SK-N-SH treated with all-trans-retinoic acid at 6 μM for 48 hours (cell line): ENCODE measurements at regions not wholly inside any gene's neighbourhood (a gene's known extent, or its start where the extent isn't known, plus 50 kb on each side); places are given as distances from the start of the nearest gene placed in this dataset.

Experiments
- ATAC-seq: fragments of 200-7000 bp; cut with Tn5 transposase; 3 replicates; pipeline ENCODE4 v1.9.1; 2020; ENCODE audit warnings: mild to moderate bottlenecking, moderate library complexity
- ARNTL ChIP-seq: fragments of 450-650 bp; formaldehyde crosslinking; IDR thresholded peaks from 2 replicates; pipeline ENCODE4 v1.5.0; 2020; ENCODE audit warnings: low read depth, mild to moderate bottlenecking, moderate library complexity, borderline replicate concordance
- BACH2 ChIP-seq: fragments of 250-450 bp; sonication (Bioruptor Pico); IDR thresholded peaks from 2 replicates; pipeline ENCODE4 v1.9.0; 2021; ENCODE audit warnings: mild to moderate bottlenecking, borderline replicate concordance
- CSDC2 ChIP-seq: fragments of 250-450 bp; sonication (Bioruptor Pico); IDR thresholded peaks from 2 replicates; pipeline ENCODE4 v1.5.0; 2020; ENCODE audit warnings: mild to moderate bottlenecking, moderate library complexity
- ESRRG ChIP-seq: fragments of 250-450 bp; sonication (Bioruptor Pico); IDR thresholded peaks from 2 replicates; pipeline ENCODE4 v1.6.1; 2021; ENCODE audit warnings: mild to moderate bottlenecking
- ISL1 ChIP-seq: fragments of 250-450 bp; sonication (Bioruptor Pico); IDR thresholded peaks from 2 replicates; pipeline ENCODE4 v2.1.2; 2022; ENCODE audit warnings: mild to moderate bottlenecking, moderate library complexity
- OSR1 ChIP-seq: fragments of 250-450 bp; sonication (Bioruptor Pico); IDR thresholded peaks from 2 replicates; pipeline ENCODE4 v1.8.0; 2022; ENCODE audit warnings: moderate library complexity, mild to moderate bottlenecking, inconsistent platforms
- SNAI2 ChIP-seq: fragments of 250-450 bp; sonication (Bioruptor Pico); IDR thresholded peaks from 2 replicates; pipeline ENCODE4 v1.5.0; 2020; ENCODE audit warnings: mild to moderate bottlenecking, moderate library complexity
- TCF4 ChIP-seq: fragments of 250-450 bp; sonication (Bioruptor Pico); IDR thresholded peaks from 2 replicates; pipeline ENCODE4 v1.8.0; 2021; ENCODE audit warnings: mild to moderate bottlenecking, moderate library complexity, borderline replicate concordance
- TOX ChIP-seq: fragments of 250-450 bp; sonication (Bioruptor Pico); IDR thresholded peaks from 2 replicates; pipeline ENCODE4 v1.8.0; 2021; ENCODE audit warnings: mild to moderate bottlenecking, moderate library complexity, borderline replicate concordance
- ZFP30 ChIP-seq: fragments of 450-650 bp; formaldehyde crosslinking; IDR thresholded peaks from 2 replicates; pipeline ENCODE4 v1.5.0; 2022; ENCODE audit warnings: mild to moderate bottlenecking, moderate library complexity
- ZNF565 ChIP-seq: fragments of 450-650 bp; formaldehyde crosslinking; conservative IDR thresholded peaks from 2 replicates; pipeline ENCODE4 v1.5.0; 2020; ENCODE audit warnings: low read depth, mild to moderate bottlenecking, moderate library complexity
- ZNF70 ChIP-seq: fragments of 450-650 bp; formaldehyde crosslinking; IDR thresholded peaks from 2 replicates; pipeline ENCODE4 v1.5.0; 2020; ENCODE audit warnings: mild to moderate bottlenecking, moderate library complexity
- TF ChIP-seq, protein P1 (sequence below): fragments of 250-450 bp; sonication (Bioruptor Pico); IDR thresholded peaks from 2 replicates; pipeline ENCODE4 v1.5.1; 2020; ENCODE audit warnings: low read depth, mild to moderate bottlenecking, moderate library complexity
- TF ChIP-seq, protein P2 (sequence below): fragments of 250-450 bp; sonication (Bioruptor Pico); IDR thresholded peaks from 2 replicates; pipeline ENCODE4 v1.8.0; 2021; ENCODE audit warnings: low read depth, mild to moderate bottlenecking, moderate library complexity, borderline replicate concordance
- TF ChIP-seq, protein P3 (sequence below): fragments of 250-450 bp; sonication (Bioruptor Pico); IDR thresholded peaks from 2 replicates; pipeline ENCODE4 v1.5.1; 2021; ENCODE audit warnings: mild to moderate bottlenecking, moderate library complexity
- TF ChIP-seq, protein P4 (sequence below): fragments of 250-450 bp; sonication (Bioruptor Pico); IDR thresholded peaks from 2 replicates; pipeline ENCODE4 v1.5.0; 2020; ENCODE audit warnings: mild to moderate bottlenecking, moderate library complexity
- TF ChIP-seq, protein P5 (sequence below): fragments of 250-450 bp; sonication (Bioruptor Pico); IDR thresholded peaks from 2 replicates; pipeline ENCODE4 v1.8.0; 2020; ENCODE audit warnings: mild to moderate bottlenecking, moderate library complexity, borderline replicate concordance

DNA sequence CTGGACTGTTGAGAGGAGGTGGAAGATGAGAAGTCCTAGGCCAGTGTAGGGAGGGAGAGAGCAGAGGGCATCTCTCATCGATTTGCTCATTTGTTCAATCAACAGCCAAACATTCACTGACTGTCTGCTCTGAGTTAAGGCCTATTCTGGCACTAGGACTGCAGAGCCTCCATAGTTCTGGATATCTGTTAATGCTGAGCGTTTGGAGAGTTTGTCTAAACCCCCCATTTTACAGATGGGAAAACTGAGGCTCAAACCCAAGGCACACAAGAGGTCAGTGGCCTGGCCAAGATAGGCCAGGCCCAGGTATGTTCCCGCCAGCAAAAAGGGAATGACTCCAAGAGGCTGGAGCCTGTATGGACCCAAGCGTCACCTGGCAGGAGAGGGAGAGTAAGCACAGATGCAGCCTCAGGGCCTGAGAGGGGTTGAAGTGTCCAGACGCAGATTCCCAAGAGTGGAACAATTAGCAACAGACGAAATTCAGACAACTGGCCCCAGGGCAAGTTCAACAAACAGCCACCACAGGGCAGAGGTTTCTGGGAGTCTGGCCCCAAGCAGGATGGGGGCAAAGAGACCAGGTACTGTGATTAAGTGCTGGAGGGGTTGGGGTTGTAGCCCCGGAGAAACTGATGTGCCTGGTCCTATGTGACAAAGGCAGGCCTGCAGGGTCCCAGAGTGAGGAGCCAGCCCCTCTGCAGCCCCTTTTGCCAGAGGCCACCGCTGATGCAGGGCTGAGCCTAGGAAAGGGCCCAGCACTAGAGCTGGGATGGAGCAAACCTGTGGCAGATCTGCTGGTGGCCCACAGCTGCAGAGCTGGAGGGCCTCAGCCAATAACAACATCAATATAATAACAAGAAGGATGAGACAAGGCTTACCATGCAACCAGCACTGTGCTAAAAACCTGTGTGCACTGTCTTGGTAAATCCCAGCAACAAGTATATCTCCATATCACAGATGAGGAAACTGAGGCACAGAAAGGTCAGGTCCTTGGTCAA, 245.1 kb upstream of the TLE3 start:
- TF ChIP-seq, protein P1, sequence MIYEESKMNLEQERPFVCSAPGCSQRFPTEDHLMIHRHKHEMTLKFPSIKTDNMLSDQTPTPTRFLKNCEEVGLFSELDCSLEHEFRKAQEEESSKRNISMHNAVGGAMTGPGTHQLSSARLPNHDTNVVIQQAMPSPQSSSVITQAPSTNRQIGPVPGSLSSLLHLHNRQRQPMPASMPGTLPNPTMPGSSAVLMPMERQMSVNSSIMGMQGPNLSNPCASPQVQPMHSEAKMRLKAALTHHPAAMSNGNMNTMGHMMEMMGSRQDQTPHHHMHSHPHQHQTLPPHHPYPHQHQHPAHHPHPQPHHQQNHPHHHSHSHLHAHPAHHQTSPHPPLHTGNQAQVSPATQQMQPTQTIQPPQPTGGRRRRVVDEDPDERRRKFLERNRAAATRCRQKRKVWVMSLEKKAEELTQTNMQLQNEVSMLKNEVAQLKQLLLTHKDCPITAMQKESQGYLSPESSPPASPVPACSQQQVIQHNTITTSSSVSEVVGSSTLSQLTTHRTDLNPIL, result no peak
- TF ChIP-seq TCF4 (CRISPR knock-in tag), result peak; percentile 17; the same call in 1 of the 2 replicates
- no peak for ATAC-seq

DNA sequence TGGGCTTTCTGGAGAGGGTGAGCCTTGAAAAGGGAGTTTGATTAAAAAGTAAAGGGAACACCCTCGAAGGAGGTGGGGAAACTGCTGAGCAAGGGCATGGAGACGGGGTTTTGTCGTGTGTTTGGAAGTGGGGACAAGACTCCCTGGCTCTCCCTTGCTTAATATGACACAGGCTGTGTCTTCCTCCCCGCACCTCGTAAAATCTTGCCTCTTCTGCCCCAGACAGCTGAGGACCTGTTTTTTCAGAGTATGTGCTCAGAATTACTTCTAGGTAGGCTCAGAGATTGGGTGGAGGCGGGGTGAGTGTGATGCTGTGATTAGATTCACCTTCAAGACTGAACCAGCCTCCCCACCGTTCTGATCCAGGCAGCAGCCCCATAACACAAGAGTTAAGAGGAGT, 244.4 kb upstream of the TLE3 start:
- ATAC-seq, result no peak
- TF ChIP-seq, protein P2, sequence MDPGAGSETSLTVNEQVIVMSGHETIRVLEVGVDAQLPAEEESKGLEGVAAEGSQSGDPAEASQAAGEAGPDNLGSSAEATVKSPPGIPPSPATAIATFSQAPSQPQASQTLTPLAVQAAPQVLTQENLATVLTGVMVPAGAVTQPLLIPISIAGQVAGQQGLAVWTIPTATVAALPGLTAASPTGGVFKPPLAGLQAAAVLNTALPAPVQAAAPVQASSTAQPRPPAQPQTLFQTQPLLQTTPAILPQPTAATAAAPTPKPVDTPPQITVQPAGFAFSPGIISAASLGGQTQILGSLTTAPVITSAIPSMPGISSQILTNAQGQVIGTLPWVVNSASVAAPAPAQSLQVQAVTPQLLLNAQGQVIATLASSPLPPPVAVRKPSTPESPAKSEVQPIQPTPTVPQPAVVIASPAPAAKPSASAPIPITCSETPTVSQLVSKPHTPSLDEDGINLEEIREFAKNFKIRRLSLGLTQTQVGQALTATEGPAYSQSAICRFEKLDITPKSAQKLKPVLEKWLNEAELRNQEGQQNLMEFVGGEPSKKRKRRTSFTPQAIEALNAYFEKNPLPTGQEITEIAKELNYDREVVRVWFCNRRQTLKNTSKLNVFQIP (CRISPR knock-in tag), result no peak
- no peak for TF ChIP-seq ZFP30 (CRISPR knock-in tag)
- no peak for TF ChIP-seq OSR1 (CRISPR knock-in tag)
- TF ChIP-seq, protein P3, sequence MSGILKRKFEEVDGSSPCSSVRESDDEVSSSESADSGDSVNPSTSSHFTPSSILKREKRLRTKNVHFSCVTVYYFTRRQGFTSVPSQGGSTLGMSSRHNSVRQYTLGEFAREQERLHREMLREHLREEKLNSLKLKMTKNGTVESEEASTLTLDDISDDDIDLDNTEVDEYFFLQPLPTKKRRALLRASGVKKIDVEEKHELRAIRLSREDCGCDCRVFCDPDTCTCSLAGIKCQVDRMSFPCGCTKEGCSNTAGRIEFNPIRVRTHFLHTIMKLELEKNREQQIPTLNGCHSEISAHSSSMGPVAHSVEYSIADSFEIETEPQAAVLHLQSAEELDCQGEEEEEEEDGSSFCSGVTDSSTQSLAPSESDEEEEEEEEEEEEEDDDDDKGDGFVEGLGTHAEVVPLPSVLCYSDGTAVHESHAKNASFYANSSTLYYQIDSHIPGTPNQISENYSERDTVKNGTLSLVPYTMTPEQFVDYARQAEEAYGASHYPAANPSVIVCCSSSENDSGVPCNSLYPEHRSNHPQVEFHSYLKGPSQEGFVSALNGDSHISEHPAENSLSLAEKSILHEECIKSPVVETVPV, result no peak
- TF ChIP-seq, protein P4, sequence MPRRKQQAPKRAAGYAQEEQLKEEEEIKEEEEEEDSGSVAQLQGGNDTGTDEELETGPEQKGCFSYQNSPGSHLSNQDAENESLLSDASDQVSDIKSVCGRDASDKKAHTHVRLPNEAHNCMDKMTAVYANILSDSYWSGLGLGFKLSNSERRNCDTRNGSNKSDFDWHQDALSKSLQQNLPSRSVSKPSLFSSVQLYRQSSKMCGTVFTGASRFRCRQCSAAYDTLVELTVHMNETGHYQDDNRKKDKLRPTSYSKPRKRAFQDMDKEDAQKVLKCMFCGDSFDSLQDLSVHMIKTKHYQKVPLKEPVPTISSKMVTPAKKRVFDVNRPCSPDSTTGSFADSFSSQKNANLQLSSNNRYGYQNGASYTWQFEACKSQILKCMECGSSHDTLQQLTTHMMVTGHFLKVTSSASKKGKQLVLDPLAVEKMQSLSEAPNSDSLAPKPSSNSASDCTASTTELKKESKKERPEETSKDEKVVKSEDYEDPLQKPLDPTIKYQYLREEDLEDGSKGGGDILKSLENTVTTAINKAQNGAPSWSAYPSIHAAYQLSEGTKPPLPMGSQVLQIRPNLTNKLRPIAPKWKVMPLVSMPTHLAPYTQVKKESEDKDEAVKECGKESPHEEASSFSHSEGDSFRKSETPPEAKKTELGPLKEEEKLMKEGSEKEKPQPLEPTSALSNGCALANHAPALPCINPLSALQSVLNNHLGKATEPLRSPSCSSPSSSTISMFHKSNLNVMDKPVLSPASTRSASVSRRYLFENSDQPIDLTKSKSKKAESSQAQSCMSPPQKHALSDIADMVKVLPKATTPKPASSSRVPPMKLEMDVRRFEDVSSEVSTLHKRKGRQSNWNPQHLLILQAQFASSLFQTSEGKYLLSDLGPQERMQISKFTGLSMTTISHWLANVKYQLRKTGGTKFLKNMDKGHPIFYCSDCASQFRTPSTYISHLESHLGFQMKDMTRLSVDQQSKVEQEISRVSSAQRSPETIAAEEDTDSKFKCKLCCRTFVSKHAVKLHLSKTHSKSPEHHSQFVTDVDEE (CRISPR knock-in tag), result no peak
- no peak for TF ChIP-seq TCF4 (CRISPR knock-in tag)
- TF ChIP-seq SNAI2, result no peak
- TF ChIP-seq ESRRG (CRISPR knock-in tag), result no peak
- TF ChIP-seq ZNF70 (CRISPR knock-in tag), result no peak
- TF ChIP-seq BACH2 (CRISPR knock-in tag), result no peak
- no peak for TF ChIP-seq ZNF565 (CRISPR knock-in tag)
- TF ChIP-seq CSDC2 (CRISPR knock-in tag), result no peak
- TF ChIP-seq ARNTL (CRISPR knock-in tag), result no peak
- no peak for TF ChIP-seq ISL1 (CRISPR knock-in tag)
- no peak for TF ChIP-seq TOX (CRISPR knock-in tag)
- TF ChIP-seq, protein P5, sequence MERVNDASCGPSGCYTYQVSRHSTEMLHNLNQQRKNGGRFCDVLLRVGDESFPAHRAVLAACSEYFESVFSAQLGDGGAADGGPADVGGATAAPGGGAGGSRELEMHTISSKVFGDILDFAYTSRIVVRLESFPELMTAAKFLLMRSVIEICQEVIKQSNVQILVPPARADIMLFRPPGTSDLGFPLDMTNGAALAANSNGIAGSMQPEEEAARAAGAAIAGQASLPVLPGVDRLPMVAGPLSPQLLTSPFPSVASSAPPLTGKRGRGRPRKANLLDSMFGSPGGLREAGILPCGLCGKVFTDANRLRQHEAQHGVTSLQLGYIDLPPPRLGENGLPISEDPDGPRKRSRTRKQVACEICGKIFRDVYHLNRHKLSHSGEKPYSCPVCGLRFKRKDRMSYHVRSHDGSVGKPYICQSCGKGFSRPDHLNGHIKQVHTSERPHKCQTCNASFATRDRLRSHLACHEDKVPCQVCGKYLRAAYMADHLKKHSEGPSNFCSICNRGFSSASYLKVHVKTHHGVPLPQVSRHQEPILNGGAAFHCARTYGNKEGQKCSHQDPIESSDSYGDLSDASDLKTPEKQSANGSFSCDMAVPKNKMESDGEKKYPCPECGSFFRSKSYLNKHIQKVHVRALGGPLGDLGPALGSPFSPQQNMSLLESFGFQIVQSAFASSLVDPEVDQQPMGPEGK, result no peak
- TF ChIP-seq, all 23 proteins: peak for 0

DNA sequence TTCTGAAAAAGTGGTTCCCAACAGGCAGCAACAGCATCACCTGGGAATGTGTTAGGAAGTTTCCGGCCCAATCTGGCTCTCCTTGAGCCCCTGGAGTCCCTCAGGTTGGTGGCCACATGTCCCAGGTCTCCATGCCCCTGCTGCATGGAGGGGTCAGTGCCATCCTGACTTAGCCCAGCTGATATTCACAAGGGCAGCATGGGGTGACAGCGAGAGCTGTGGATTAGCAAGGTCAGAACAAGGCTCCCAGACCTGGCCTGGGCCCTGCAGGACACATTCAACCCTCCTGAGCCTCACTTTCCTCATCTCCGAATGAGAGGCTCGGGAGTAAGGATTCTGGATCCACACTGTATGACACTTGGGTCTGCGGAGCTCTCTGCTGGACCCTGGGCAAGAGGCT, 243.8 kb upstream of the TLE3 start:
- TF ChIP-seq ZNF565 (CRISPR knock-in tag) (no peak), ARNTL (CRISPR knock-in tag) (no peak)
- TF ChIP-seq, protein P3, result no peak
- TF ChIP-seq, protein P5, result no peak
- no peak for ATAC-seq
